Heart left ventricle (tissue), 16 donors: ENCODE measurements at regions not wholly inside any gene's neighbourhood (a gene's known extent, or its start where the extent isn't known, plus 50 kb on each side); places are given as distances from the start of the nearest gene placed in this dataset.

Source experiments
- ATAC-seq, 4 donors: fragments of 200-7000 bp; cut with Tn5 transposase; one replicate each; pipeline ENCODE4 v1.9.1; 2020 to 2022; ENCODE audit warnings: moderate library complexity in 4 of 4, mild to moderate bottlenecking in 3 of 4, moderate number of reproducible peaks in 1 of 4
- DNase-seq, 5 donors: peaks; one replicate each; pipeline ENCODE4 v3.0.0-alpha.2; 2020
- H3K27ac ChIP-seq, 12 donors: fragments of 200-600 bp; sonication (generic) in 4 of 12; one replicate each; pipeline versions ENCODE4 v1.5.0 to v1.8.0; 2016 to 2022; ENCODE audit warnings: mild to moderate bottlenecking in 2 of 12
- H3K27me3 ChIP-seq, 9 donors: fragments of 200-600 bp; sonication (generic) in 2 of 9; one replicate each; pipeline versions ENCODE4 v1.5.1 to v1.8.0; 2016 to 2022; ENCODE audit warnings: mild to moderate bottlenecking in 3 of 9
- H3K36me3 ChIP-seq, 9 donors: fragments of 200-600 bp; sonication (generic) in 2 of 9; one replicate each; pipeline versions ENCODE4 v1.5.0 to v1.8.0; 2018 to 2022; ENCODE audit warnings: mild to moderate bottlenecking in 2 of 9
- H3K4me1 ChIP-seq, 12 donors: fragments of 200-600 bp; sonication (generic) in 4 of 12; one replicate each; pipeline versions ENCODE4 v1.5.0 to v1.8.0; 2016 to 2022; ENCODE audit warnings: mild to moderate bottlenecking in 3 of 12
- H3K4me3 ChIP-seq, 12 donors: fragments of 200-600 bp; sonication (generic) in 4 of 12; one replicate each; pipeline versions ENCODE4 v1.5.0 to v1.8.0; 2017 to 2022; ENCODE audit warnings: mild to moderate bottlenecking in 9 of 12, moderate library complexity in 4 of 12
- H3K9me3 ChIP-seq, 12 donors: fragments of 200-600 bp; sonication (generic) in 4 of 12; one replicate each; pipeline versions ENCODE4 v1.5.0 to v1.8.0; 2016 to 2022; ENCODE audit warnings: mild to moderate bottlenecking in 1 of 12
- CTCF ChIP-seq, 12 donors: fragments of 200-600 bp; sonication (generic) in 4 of 12; IDR thresholded peaks; one replicate each; pipeline versions ENCODE4 v1.5.0 to v1.8.0; 2018 to 2022; ENCODE audit warnings: antibody characterized with exemption in 12 of 12, mild to moderate bottlenecking in 5 of 12
- POLR2A ChIP-seq, 2 donors: fragments of 450-650 bp; IDR thresholded peaks; one replicate each; pipeline ENCODE4 v1.6.1; 2017; ENCODE audit warnings: antibody characterized with exemption in 2 of 2, mild to moderate bottlenecking in 2 of 2, moderate library complexity in 2 of 2
- WGBS, 4 donors: extraction: QIAGEN DNeasy Blood & Tissue Kit in 2 of 4; methylation state at CpG; one replicate each; pipeline versions ENCODE4 v1.1.5 to v1.1.7; 2013 to 2018; 5-methylcytosine and 5-hydroxymethylcytosine counted together
- intact Hi-C, 10 donors: fragments of 100-400 bp; cut with DNase I; formaldehyde crosslinking; loops; one replicate each; pipeline versions ENCODE4 v1.11.1 to v1.14.2; 2022
- donor health status: ischemic (EF 13 %, LVEDD 7.1; RV severe dilation, severe dysfunction).
- donor health status: healthy with polysubstance abuse.
- donor health status: DM: no; HTN: yes; CAD: no.
- donor health status: DM: no; HTN: no; CAD: no.
- donor health status: ischemic (EF 25% LVEDD 6.9; RV normal size, moderate dysfunction).
- donor health status: ischemic (EF 25% LVEDD 5.7; RV mildly dilated, moderate dysfunction).
- donor health status: healthy.
- donor health status: DM: yes; HTN: yes; CAD: no.
- donor health status: ischemic (EF 35%, LVEDD 5.7; RV mildly dilated, moderate dysfunction).
- donor health status: nonischemic (EF 11% LVEDD 7.7; RV severe dilation, severe dysfunction).
- donor health status: DM: yes; HTN: yes; CAD: no.
- donor health status: PGD.
- donor health status: ischemic (EF 29% LVEDD 5.4; RV normal size, mild dysfunction).
- donor health status: nonischemic (EF 23%, LVEDD 6.1; RV moderate dilation, normal function).

- DNase-seq = no peak
- Histone ChIP-seq H3K4me1 (peaks cover 0 to under 1% (median 0%) of the 10 kb centered on the region in 12 donors), H3K36me3 (no peaks in the 10 kb centered on the region), H3K4me3 (no peak overlapping the region), H3K27me3 (no peaks in the 10 kb centered on the region), H3K27ac (no peak overlapping the region), H3K9me3 (no peaks in the 10 kb centered on the region)
- intact Hi-C loops = no loop called here
- no peak for TF ChIP-seq CTCF (IDR thresholded peaks at IDR 0.05)
- TF ChIP-seq POLR2A (IDR thresholded peaks at IDR 0.05) = no peak
- ATAC-seq = no peak
Measured at GRCh38 chr15:39094116-39094515, 486.8 kb upstream of the THBS1 start.

DNA sequence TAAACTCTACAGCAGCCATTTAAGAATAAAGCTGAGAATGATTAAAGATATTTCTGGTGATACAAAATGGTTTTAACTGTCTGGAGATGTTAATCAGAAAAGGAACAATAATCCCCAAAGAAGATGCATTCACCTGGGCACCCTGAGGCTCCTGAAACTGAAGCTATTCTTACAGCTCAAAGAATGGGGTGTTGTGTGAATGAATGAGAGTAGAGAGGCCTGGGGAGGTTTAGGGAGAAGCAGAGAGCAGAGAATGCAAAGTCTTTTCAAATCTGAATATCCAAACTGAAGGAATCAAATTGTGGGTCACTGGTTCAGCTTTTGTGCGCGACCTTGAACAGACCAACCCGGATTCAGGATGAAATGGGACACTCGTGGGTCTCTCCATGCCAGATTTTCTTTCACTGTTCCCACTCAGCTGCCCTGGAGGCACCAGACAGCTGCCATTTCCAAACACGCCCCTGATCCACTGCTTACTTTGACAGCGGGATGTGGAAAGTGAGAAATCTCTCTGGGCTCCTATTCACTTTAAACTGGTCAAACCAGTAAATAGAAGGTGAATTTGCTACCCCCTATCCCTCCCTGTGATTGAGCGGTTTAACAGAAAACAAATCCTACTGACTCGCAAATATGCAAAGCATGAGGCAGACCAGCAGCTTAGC, 485.5 kb upstream of the THBS1 start:
- ATAC-seq = no peak
- TF ChIP-seq POLR2A (IDR thresholded peaks at IDR 0.05) (no peak), CTCF (IDR thresholded peaks at IDR 0.05) (no peak)
- WGBS, 4 donors = 78 to 84% (median 79%) methylated on average over 8 of the region's 8 CpGs

DNA sequence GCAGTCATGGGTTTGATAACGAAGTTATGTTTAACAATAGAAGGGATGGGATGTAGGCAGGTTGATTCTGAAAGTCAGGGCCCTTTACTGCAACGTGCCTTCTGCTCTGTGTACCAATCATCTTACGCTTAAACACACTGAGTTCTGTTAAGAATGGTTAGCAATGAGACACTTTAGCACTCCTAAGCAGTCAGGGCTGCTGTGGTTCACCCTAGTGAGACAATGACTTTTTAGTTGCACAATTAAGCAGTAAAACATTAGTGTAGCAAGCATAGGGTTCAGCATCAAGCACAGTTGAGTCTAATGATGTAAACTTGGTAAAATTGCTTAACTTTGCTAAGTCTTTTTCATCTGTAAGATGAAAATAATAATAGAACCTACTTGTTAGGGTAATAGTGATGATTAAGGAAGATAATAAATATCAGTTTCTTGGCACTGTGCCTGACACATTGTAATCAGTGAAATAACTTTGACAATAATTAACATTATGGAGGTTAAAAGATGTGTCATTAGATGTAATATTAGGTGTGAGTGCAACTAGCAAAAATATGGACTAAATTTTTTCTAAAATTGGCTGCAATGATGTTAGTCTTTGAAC, 484.2 kb upstream of the THBS1 start:
- no peak for ATAC-seq
- TF ChIP-seq CTCF (IDR thresholded peaks at IDR 0.05) (no peak), POLR2A (IDR thresholded peaks at IDR 0.05) (no peak)
- intact Hi-C loops = no loop called here
- Histone ChIP-seq H3K9me3 (no peaks in the 10 kb centered on the region), H3K27me3 (no peaks in the 10 kb centered on the region), H3K4me3 (no peak overlapping the region), H3K27ac (no peak overlapping the region), H3K4me1 (peaks cover 0 to 6% (median 0%) of the 10 kb centered on the region in 12 donors), H3K36me3 (no peaks in the 10 kb centered on the region)
- WGBS, 4 donors = 61 to 70% (median 66%) methylated on average over 3 of the region's 3 CpGs
- DNase-seq = no peak

More for the DNA sequence above, 485.5 kb upstream of the THBS1 start:
- peaks cover 0 to 6% (median 0%) of the 10 kb centered on the region in 12 donors for H3K4me1 ChIP-seq
- intact Hi-C loops = no loop called here
- no peaks in the 10 kb centered on the region for H3K9me3 ChIP-seq
- no peaks in the 10 kb centered on the region for H3K27me3 ChIP-seq
- no peak for DNase-seq
- H3K36me3 ChIP-seq = no peaks in the 10 kb centered on the region
- H3K4me3 ChIP-seq = no peak overlapping the region
- H3K27ac ChIP-seq = peak overlapping the region in 1 of 12 donors; percentile 12

DNA sequence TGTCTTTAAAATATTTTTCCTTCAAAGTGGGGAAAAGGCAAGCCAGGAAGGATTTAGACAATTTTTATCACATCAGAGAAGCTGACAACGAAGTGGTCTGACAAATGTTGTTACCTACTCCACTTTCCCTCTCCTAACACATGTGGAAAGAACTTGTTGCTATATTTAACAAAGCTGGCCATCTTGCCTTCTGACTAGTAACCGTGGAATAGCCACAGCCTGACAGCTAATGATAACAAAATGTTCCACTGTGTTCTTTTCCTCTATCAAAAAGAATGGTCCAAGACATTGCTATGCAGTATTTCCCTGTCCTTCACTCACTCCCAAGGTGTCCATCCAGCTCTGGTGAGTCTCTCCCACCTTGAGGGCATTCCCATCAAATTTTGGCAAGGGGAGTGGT, 481.4 kb upstream of the THBS1 start:
- WGBS, 4 donors = 33 to 41% (median 36%) methylated on average over 2 of the region's 2 CpGs
- no peak for TF ChIP-seq POLR2A (IDR thresholded peaks at IDR 0.05)
- no peak for TF ChIP-seq CTCF (IDR thresholded peaks at IDR 0.05)
- no peaks in the 10 kb centered on the region for H3K9me3 ChIP-seq
- DNase-seq (no peak), ATAC-seq (peak; percentile 67 to 90 (median 72))
- no peaks in the 10 kb centered on the region for H3K27me3 ChIP-seq
- no peaks in the 10 kb centered on the region for H3K36me3 ChIP-seq
- H3K4me1 ChIP-seq = peaks cover 0 to 6% (median 0%) of the 10 kb centered on the region in 12 donors
- H3K27ac ChIP-seq = peak overlapping the region in 1 of 12 donors; percentile 15
- intact Hi-C loops = no loop called here
- H3K4me3 ChIP-seq = no peak overlapping the region
